Tibial artery (tissue), 4 donors: ENCODE measurements at regions not wholly inside any gene's neighbourhood (a gene's known extent, or its start where the extent isn't known, plus 50 kb on each side); places are given as distances from the start of the nearest gene placed in this dataset.
A peak's percentile ranks its signal among the peaks of the same experiment; 100 is the strongest.

Experiments used
- DNase-seq, 2 donors: peaks; one replicate each; pipeline ENCODE4 v3.0.0-alpha.2; 2019
- H3K27ac ChIP-seq, 2 donors: fragments of 200-600 bp; sonication (generic) in 1 of 2; 1 replicate in 1 of 2; 2 replicates in 1 of 2; pipeline ENCODE4 v1.5.1; 2018 to 2019; ENCODE audit warnings: mild to moderate bottlenecking in 1 of 2
- H3K27me3 ChIP-seq, 2 donors: fragments of 200-600 bp; sonication (generic) in 1 of 2; one replicate each; pipeline versions ENCODE4 v1.5.1 to v1.6.0; 2016 to 2019
- H3K36me3 ChIP-seq, 3 donors: fragments of 200-600 bp; sonication (generic) in 2 of 3; one replicate each; pipeline ENCODE4 v1.5.1; 2016 to 2019; ENCODE audit warnings: mild to moderate bottlenecking in 2 of 3
- H3K4me1 ChIP-seq, 4 donors: fragments of 200-600 bp; sonication (generic) in 2 of 4; 1 replicate in 3 of 4; 2 replicates in 1 of 4; pipeline ENCODE4 v1.5.1; 2016 to 2019
- H3K4me3 ChIP-seq, 2 donors: fragments of 200-600 bp; sonication (generic) in 1 of 2; 1 replicate in 1 of 2; 2 replicates in 1 of 2; pipeline ENCODE4 v1.5.1; 2018 to 2019; ENCODE audit warnings: mild to moderate bottlenecking in 2 of 2
- H3K9me3 ChIP-seq, 3 donors: fragments of 200-600 bp; sonication (generic) in 1 of 3; one replicate each; pipeline ENCODE4 v1.5.1; 2016 to 2019
- intact Hi-C: fragments of 100-400 bp; cut with DNase I; formaldehyde crosslinking; loops from one replicate; pipeline ENCODE4 v1.15.0; 2023; ENCODE audit warnings: low total_unique reads
- TF ChIP-seq, protein P1 (sequence below), 2 experiments: fragments of 200-600 bp in 1 of 2; fragments of 450-650 bp in 1 of 2; IDR thresholded peaks; one replicate each; pipeline ENCODE4 v1.5.1; 2017 to 2019; ENCODE audit warnings: antibody characterized with exemption in 2 of 2, mild to moderate bottlenecking in 1 of 2, moderate library complexity in 1 of 2

- Histone ChIP-seq H3K27me3 (no peaks in the 10 kb centered on the region), H3K4me3 (no peak overlapping the region), H3K9me3 (no peaks in the 10 kb centered on the region), H3K4me1 (no peaks in the 10 kb centered on the region), H3K27ac (no peak overlapping the region), H3K36me3 (no peaks in the 10 kb centered on the region)
- no peak for DNase-seq
- TF ChIP-seq, protein P1, sequence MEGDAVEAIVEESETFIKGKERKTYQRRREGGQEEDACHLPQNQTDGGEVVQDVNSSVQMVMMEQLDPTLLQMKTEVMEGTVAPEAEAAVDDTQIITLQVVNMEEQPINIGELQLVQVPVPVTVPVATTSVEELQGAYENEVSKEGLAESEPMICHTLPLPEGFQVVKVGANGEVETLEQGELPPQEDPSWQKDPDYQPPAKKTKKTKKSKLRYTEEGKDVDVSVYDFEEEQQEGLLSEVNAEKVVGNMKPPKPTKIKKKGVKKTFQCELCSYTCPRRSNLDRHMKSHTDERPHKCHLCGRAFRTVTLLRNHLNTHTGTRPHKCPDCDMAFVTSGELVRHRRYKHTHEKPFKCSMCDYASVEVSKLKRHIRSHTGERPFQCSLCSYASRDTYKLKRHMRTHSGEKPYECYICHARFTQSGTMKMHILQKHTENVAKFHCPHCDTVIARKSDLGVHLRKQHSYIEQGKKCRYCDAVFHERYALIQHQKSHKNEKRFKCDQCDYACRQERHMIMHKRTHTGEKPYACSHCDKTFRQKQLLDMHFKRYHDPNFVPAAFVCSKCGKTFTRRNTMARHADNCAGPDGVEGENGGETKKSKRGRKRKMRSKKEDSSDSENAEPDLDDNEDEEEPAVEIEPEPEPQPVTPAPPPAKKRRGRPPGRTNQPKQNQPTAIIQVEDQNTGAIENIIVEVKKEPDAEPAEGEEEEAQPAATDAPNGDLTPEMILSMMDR (IDR thresholded peaks at IDR 0.05): no peak
- intact Hi-C loops: no loop called here
Observed at GRCh38 chrX:95996294-95996693, 688.3 kb upstream of the DIAPH2 start.

GRCh38 chrX:96002431-96002830 is 682.2 kb upstream of the DIAPH2 start:
- no peak for DNase-seq
- Histone ChIP-seq H3K27ac (no peak overlapping the region), H3K36me3 (no peaks in the 10 kb centered on the region), H3K27me3 (no peaks in the 10 kb centered on the region), H3K4me3 (no peak overlapping the region), H3K4me1 (no peaks in the 10 kb centered on the region), H3K9me3 (no peaks in the 10 kb centered on the region)
- TF ChIP-seq, protein P1 (IDR thresholded peaks at IDR 0.05): no peak
- intact Hi-C loops: no loop called here

DNA sequence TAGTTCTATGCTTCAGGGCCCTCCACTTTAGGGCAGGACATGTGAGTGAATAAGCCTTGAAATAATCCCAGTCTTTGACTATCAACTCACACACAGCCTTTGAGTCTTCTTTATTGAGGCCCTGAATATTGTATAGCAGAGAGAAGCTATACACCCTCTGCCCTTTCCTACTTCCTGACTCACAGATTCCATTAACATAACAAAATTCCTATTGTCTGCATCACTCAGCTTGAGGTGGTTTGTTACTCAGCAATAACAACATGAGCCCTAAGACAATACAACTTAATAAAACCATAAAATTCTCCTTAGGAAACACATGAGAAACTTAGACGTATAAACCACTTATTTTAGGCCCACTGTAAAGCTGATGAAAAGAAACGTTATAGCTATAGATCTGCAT is 680.3 kb upstream of the DIAPH2 start:
- H3K36me3 ChIP-seq: no peaks in the 10 kb centered on the region
- no peaks in the 10 kb centered on the region for H3K27me3 ChIP-seq
- no peak for DNase-seq
- H3K9me3 ChIP-seq: peaks cover 0 to 4% (median 0%) of the 10 kb centered on the region in 3 donors
- H3K4me1 ChIP-seq: no peaks in the 10 kb centered on the region
- H3K4me3 ChIP-seq: no peak overlapping the region
- H3K27ac ChIP-seq: no peak overlapping the region
- intact Hi-C loops: no loop called here
- TF ChIP-seq, protein P1 (IDR thresholded peaks at IDR 0.05): no peak

- no peak overlapping the region for H3K27ac ChIP-seq
- TF ChIP-seq, protein P1 (IDR thresholded peaks at IDR 0.05): no peak
- peaks cover 0 to 5% (median 0%) of the 10 kb centered on the region in 3 donors for H3K9me3 ChIP-seq
- no peak for DNase-seq
- no peaks in the 10 kb centered on the region for H3K36me3 ChIP-seq
- intact Hi-C loops: no loop called here
- no peaks in the 10 kb centered on the region for H3K27me3 ChIP-seq
- no peaks in the 10 kb centered on the region for H3K4me1 ChIP-seq
- no peak overlapping the region for H3K4me3 ChIP-seq
Observed at GRCh38 chrX:96006281-96006680, 678.4 kb upstream of the DIAPH2 start.

- intact Hi-C loops: no loop called here
- H3K9me3 ChIP-seq: peaks cover 0 to 2% (median 0%) of the 10 kb centered on the region in 3 donors
- peak in 1 of 2 donors; percentile 17 for DNase-seq
- no peak overlapping the region for H3K4me3 ChIP-seq
- no peaks in the 10 kb centered on the region for H3K36me3 ChIP-seq
- TF ChIP-seq, protein P1 (IDR thresholded peaks at IDR 0.05): no peak
- H3K27me3 ChIP-seq: no peaks in the 10 kb centered on the region
- H3K27ac ChIP-seq: no peak overlapping the region
- H3K4me1 ChIP-seq: peaks cover 0 to 5% (median 0%) of the 10 kb centered on the region in 4 donors
Observed at GRCh38 chrX:96027407-96027806, 657.2 kb upstream of the DIAPH2 start.

- Histone ChIP-seq H3K4me1 (no peaks in the 10 kb centered on the region), H3K27ac (no peak overlapping the region), H3K4me3 (no peak overlapping the region), H3K36me3 (no peaks in the 10 kb centered on the region), H3K9me3 (no peaks in the 10 kb centered on the region), H3K27me3 (no peaks in the 10 kb centered on the region)
- TF ChIP-seq, protein P1 (IDR thresholded peaks at IDR 0.05): no peak
- intact Hi-C loops: no loop called here
- no peak for DNase-seq
Observed at GRCh38 chrX:96052078-96052477, 632.6 kb upstream of the DIAPH2 start.
